ENCODE measurements at regions not wholly inside any gene's neighbourhood (a gene's known extent, or its start where the extent isn't known, plus 50 kb on each side); places are given as distances from the start of the nearest gene placed in this dataset.
"Not testable (repeated sequence)": the region's sequence is repeated elsewhere in the genome, so short reads cannot be mapped to it uniquely, and the experiment has no call there.

GRCh38 chr6:167217951-167218759 is 60.4 kb upstream of the GPR31 start:
- not testable (repeated sequence) for H3K9ac ChIP-seq; H3K27me3 ChIP-seq (replicated peaks; ENCODE audit: insufficient read depth); H3F3A ChIP-seq (ENCODE audit: insufficient read depth); H3K4me3 ChIP-seq; H3K4me1 ChIP-seq (ENCODE audit: insufficient read depth); H3K27ac ChIP-seq; H3K9me2 ChIP-seq (ENCODE audit: insufficient read depth); H3K79me2 ChIP-seq (ENCODE audit: insufficient read depth); H2AFZ ChIP-seq; H3K4me2 ChIP-seq (ENCODE audit: unreplicated experiment); H4K20me1 ChIP-seq (ENCODE audit: insufficient read depth); H3K36me3 ChIP-seq (ENCODE audit: low read depth); H3K9me3 ChIP-seq (ENCODE audit: low read depth)
- DNase-seq, result peak; percentile 45
- in situ Hi-C loops (cut with MboI), result loop anchor here (25.0 kb wide), 1 partner anchor 669 kb away; no protein-coding TSS in a partner anchor
- 18 to 19% methylated on average over 10 to 11 of the region's 15 CpGs for WGBS, 2 experiments (ENCODE audit: low coverage in 1 of 2, low lambda C conversion rate in 2 of 2, missing lambda C conversion rate in 2 of 2)

- H3K9ac ChIP-seq; H3K9me3 ChIP-seq (ENCODE audit: low read depth); H3K4me3 ChIP-seq; H4K20me1 ChIP-seq (ENCODE audit: insufficient read depth); H2AFZ ChIP-seq; DNase-seq; H3K27ac ChIP-seq; H3K36me3 ChIP-seq (ENCODE audit: low read depth); H3K27me3 ChIP-seq (replicated peaks; ENCODE audit: insufficient read depth); H3K4me1 ChIP-seq (ENCODE audit: insufficient read depth); H3K79me2 ChIP-seq (ENCODE audit: insufficient read depth); H3K4me2 ChIP-seq (ENCODE audit: unreplicated experiment); H3K9me2 ChIP-seq (ENCODE audit: insufficient read depth); H3F3A ChIP-seq (ENCODE audit: insufficient read depth): not testable (repeated sequence)
- WGBS, 2 experiments (ENCODE audit: low coverage in 1 of 2, low lambda C conversion rate in 2 of 2, missing lambda C conversion rate in 2 of 2), result 37 to 38% methylated on average over 4 of the region's 4 CpGs
- in situ Hi-C loops (cut with MboI), result loop anchor here (25.0 kb wide), 1 partner anchor 668 kb away; no protein-coding TSS in a partner anchor
Measured at GRCh38 chr6:167219079-167219478, 61.3 kb upstream of the GPR31 start.

GRCh38 chr6:167219967-167220512 is 62.3 kb upstream of the GPR31 start:
- H3K36me3 ChIP-seq (ENCODE audit: low read depth), result no peaks in the 10 kb centered on the region
- 62 to 64% methylated on average over 19 of the region's 19 CpGs for WGBS, 2 experiments (ENCODE audit: low coverage in 1 of 2, low lambda C conversion rate in 2 of 2, missing lambda C conversion rate in 2 of 2)
- no peaks in the 10 kb centered on the region for H3K4me1 ChIP-seq (ENCODE audit: insufficient read depth)
- H3K4me2 ChIP-seq (ENCODE audit: unreplicated experiment), result no peak overlapping the region
- H2AFZ ChIP-seq, result no peak overlapping the region
- in situ Hi-C loops (cut with MboI), result loop anchor here (25.0 kb wide), 1 partner anchor 667 kb away; no protein-coding TSS in a partner anchor
- H3K9ac ChIP-seq, result no peak overlapping the region
- no peaks in the 10 kb centered on the region for H3K79me2 ChIP-seq (ENCODE audit: insufficient read depth)
- no peaks in the 10 kb centered on the region for H3K9me2 ChIP-seq (ENCODE audit: insufficient read depth)
- TF ChIP-seq EZH2 (IDR thresholded peaks at IDR 0.05; ENCODE audit: insufficient read depth, poor library complexity, severe bottlenecking) (no peak), EZH2phosphoT487 (IDR thresholded peaks at IDR 0.05; ENCODE audit: insufficient read depth, low read depth) (no peak)
- no peaks in the 10 kb centered on the region for H3K27me3 ChIP-seq (replicated peaks; ENCODE audit: insufficient read depth)
- no peak overlapping the region for H3K27ac ChIP-seq
- no peaks in the 10 kb centered on the region for H4K20me1 ChIP-seq (ENCODE audit: insufficient read depth)
- H3K9me3 ChIP-seq (ENCODE audit: low read depth), result no peaks in the 10 kb centered on the region
- no peaks in the 10 kb centered on the region for H3F3A ChIP-seq (ENCODE audit: insufficient read depth)
- DNase-seq, result no peak
- H3K4me3 ChIP-seq, result no peak overlapping the region

- Histone ChIP-seq H3K79me2 (ENCODE audit: insufficient read depth) (no peaks in the 10 kb centered on the region), H3K27me3 (replicated peaks; ENCODE audit: insufficient read depth) (no peaks in the 10 kb centered on the region), H2AFZ (no peak overlapping the region), H4K20me1 (ENCODE audit: insufficient read depth) (no peaks in the 10 kb centered on the region), H3F3A (ENCODE audit: insufficient read depth) (no peaks in the 10 kb centered on the region), H3K27ac (no peak overlapping the region), H3K9me3 (ENCODE audit: low read depth) (no peaks in the 10 kb centered on the region), H3K9me2 (ENCODE audit: insufficient read depth) (no peaks in the 10 kb centered on the region), H3K9ac (no peak overlapping the region), H3K36me3 (ENCODE audit: low read depth) (no peaks in the 10 kb centered on the region), H3K4me3 (no peak overlapping the region), H3K4me1 (ENCODE audit: insufficient read depth) (no peaks in the 10 kb centered on the region), H3K4me2 (ENCODE audit: unreplicated experiment) (no peak overlapping the region)
- TF ChIP-seq EZH2phosphoT487 (IDR thresholded peaks at IDR 0.05; ENCODE audit: insufficient read depth, low read depth), result no peak
- no peak for TF ChIP-seq EZH2 (IDR thresholded peaks at IDR 0.05; ENCODE audit: insufficient read depth, poor library complexity, severe bottlenecking)
- in situ Hi-C loops (cut with MboI), result loop anchor here (25.0 kb wide), 1 partner anchor 666 kb away; no protein-coding TSS in a partner anchor
- WGBS, 2 experiments (ENCODE audit: low coverage in 1 of 2, low lambda C conversion rate in 2 of 2, missing lambda C conversion rate in 2 of 2), result 52 to 54% methylated on average over 19 of the region's 19 CpGs
- no peak for DNase-seq
Measured at GRCh38 chr6:167221400-167222201, 63.8 kb upstream of the GPR31 start.

GRCh38 chr6:167225566-167226382 is 65.3 kb upstream of the UNC93A start:
- in situ Hi-C loops (cut with MboI); H3K9me2 ChIP-seq (ENCODE audit: insufficient read depth): not testable (repeated sequence)
- 24% methylated on average over 12 to 13 of the region's 13 CpGs for WGBS, 2 experiments (ENCODE audit: low coverage in 1 of 2, low lambda C conversion rate in 2 of 2, missing lambda C conversion rate in 2 of 2)

More at GRCh38 chr6:167225566-167226382, 65.3 kb upstream of the UNC93A start:
- not testable (repeated sequence) for H2AFZ ChIP-seq; DNase-seq; H3K9ac ChIP-seq; H3K4me3 ChIP-seq; H3K27me3 ChIP-seq (replicated peaks; ENCODE audit: insufficient read depth); H3K36me3 ChIP-seq (ENCODE audit: low read depth); H3K9me3 ChIP-seq (ENCODE audit: low read depth); H3K4me1 ChIP-seq (ENCODE audit: insufficient read depth); H3K4me2 ChIP-seq (ENCODE audit: unreplicated experiment); H3K27ac ChIP-seq; H4K20me1 ChIP-seq (ENCODE audit: insufficient read depth); H3F3A ChIP-seq (ENCODE audit: insufficient read depth); H3K79me2 ChIP-seq (ENCODE audit: insufficient read depth)

Measured in GM23248 (cell line).